K562 (cell line): ENCODE measurements at regions not wholly inside any gene's neighbourhood (a gene's known extent, or its start where the extent isn't known, plus 50 kb on each side); places are given as distances from the start of the nearest gene placed in this dataset.

ENCODE experiments used
- ATAC-seq: fragments of 200-7000 bp; cut with Tn5 transposase; 3 replicates; pipeline ENCODE4 v1.9.1; 2020; ENCODE audit warnings: moderate library complexity
- BruUV-seq: library from RNA; stranded (reverse); fragments of 400-500 nt; replicated peaks from 2 replicates; lab custom pipeline; 2021; lab: Mats Ljungman, UMichigan
- CTCF ChIA-PET: fragments of 300-600 bp; formaldehyde crosslinking; extraction: SDS; loops from one replicate; lab custom pipeline; 2021; ENCODE audit warnings: low intra/inter-chr PET ratio; lab: Yijun Ruan, JAX
- POLR2A ChIA-PET: fragments of 300-600, 350-650 bp; sonication (Branson Sonifier 250); formaldehyde crosslinking; extraction: SDS; loops from one replicate; lab custom pipeline; 2021; ENCODE audit warnings: antibody characterized with exemption, inconsistent platforms; lab: Yijun Ruan, JAX
- DNase-seq, 4 experiments: peaks; one replicate each; pipeline versions ENCODE4 v3.0.0 to v3.0.0-alpha.2; 2011 to 2018; ENCODE audit warnings: low spot score in 3 of 4, mixed read lengths in 3 of 4; ENCODE audit errors: extremely low read depth in 1 of 4
- FAIRE-seq: peaks from 2 replicates; lab custom pipeline; 2011; peaks lifted over from hg19 to GRCh38; lab: Jason Lieb, UNC
- H2AFZ ChIP-seq: 2 replicates; pipeline ENCODE4 v1.6.0; 2011; ENCODE audit warnings: low read depth, low read length, control low read depth, inconsistent platforms
- H3K27ac ChIP-seq: fragments of 200-600 bp; 3 replicates; pipeline ENCODE4 v1.8.0; 2011; ENCODE audit warnings: low read depth, mild to moderate bottlenecking, control low read depth, inconsistent platforms, low read length, moderate library complexity, mixed read lengths; ENCODE audit errors: extremely low read depth
- H3K27me3 ChIP-seq, 2 experiments: fragments of 300-600 bp in 1 of 2; 2 replicates in 1 of 2; 3 replicates in 1 of 2; pipeline versions ENCODE4 v1.6.0 to v1.8.0; 2011; ENCODE audit warnings: inconsistent platforms in 2 of 2, low read length in 2 of 2, mild to moderate bottlenecking in 1 of 2, mixed read lengths in 1 of 2, moderate library complexity in 1 of 2; ENCODE audit not compliant: control insufficient read depth in 2 of 2, insufficient read depth in 2 of 2
- H3K36me3 ChIP-seq: fragments of 300-600 bp; 3 replicates; pipeline ENCODE4 v1.8.0; 2011; ENCODE audit warnings: mild to moderate bottlenecking, low read length, inconsistent platforms; ENCODE audit not compliant: control insufficient read depth, insufficient read depth
- H3K4me1 ChIP-seq, 2 experiments: fragments of 200-600 bp in 1 of 2; replicated peaks in 1 of 2; 2 replicates in 1 of 2; 3 replicates in 1 of 2; pipeline versions ENCODE4 v1.5.1 to v1.8.0; 2011; ENCODE audit warnings: inconsistent platforms in 2 of 2, low read length in 2 of 2, mild to moderate bottlenecking in 1 of 2, mixed read lengths in 1 of 2, moderate library complexity in 1 of 2; ENCODE audit not compliant: control insufficient read depth in 2 of 2, insufficient read depth in 2 of 2
- H3K4me2 ChIP-seq: 2 replicates; pipeline ENCODE4 v1.6.1; 2011; ENCODE audit warnings: low read length, control low read depth, inconsistent platforms, mixed read lengths; ENCODE audit not compliant: insufficient read depth
- H3K4me3 ChIP-seq: fragments of 200-600 bp; sonication (generic), shearing (Covaris generic); 2 replicates; pipeline ENCODE4 v1.5.1; 2016; ENCODE audit warnings: control low read depth, inconsistent platforms
- H3K79me2 ChIP-seq: fragments of 200-600 bp; 3 replicates; pipeline ENCODE4 v1.8.0; 2011; ENCODE audit warnings: low read length, inconsistent platforms; ENCODE audit not compliant: control insufficient read depth, insufficient read depth
- H3K9ac ChIP-seq, 2 experiments: 2 replicates each; pipeline versions ENCODE4 v1.6.0 to v1.6.1; 2011; ENCODE audit warnings: low read depth in 2 of 2, low read length in 2 of 2, control low read depth in 1 of 2, inconsistent platforms in 1 of 2, mild to moderate bottlenecking in 1 of 2, mixed read lengths in 1 of 2; ENCODE audit not compliant: insufficient read depth in 1 of 2
- H3K9me1 ChIP-seq: one replicate; pipeline ENCODE4 v1.6.0; 2011; ENCODE audit warnings: inconsistent platforms, mild to moderate bottlenecking, low read length, moderate library complexity; ENCODE audit not compliant: control insufficient read depth, insufficient read depth
- H3K9me3 ChIP-seq: replicated peaks from 2 replicates; pipeline ENCODE4 v1.5.1; 2011; ENCODE audit warnings: low read depth, low read length, inconsistent platforms; ENCODE audit not compliant: control insufficient read depth, insufficient read depth
- H4K20me1 ChIP-seq: replicated peaks from 2 replicates; pipeline ENCODE4 v1.6.1; 2011; ENCODE audit warnings: low read length, inconsistent platforms, mixed read lengths; ENCODE audit not compliant: control insufficient read depth, insufficient read depth
- ETV6 ChIP-seq, 3 experiments: fragments of 150-350 bp in 1 of 3; sonication (generic) in 1 of 3; formaldehyde crosslinking in 1 of 3; IDR thresholded peaks; 2 replicates each; pipeline versions ENCODE4 v1.6.1 to v1.8.0; 2014 to 2022; ENCODE audit warnings: borderline replicate concordance in 2 of 3, low read depth in 2 of 3, antibody characterized with exemption in 1 of 3, low read length in 1 of 3, mild to moderate bottlenecking in 1 of 3, missing genetic modification reagents in 1 of 3
- HES1 ChIP-seq: fragments of 450-650 bp; IDR thresholded peaks from 2 replicates; pipeline ENCODE4 v1.6.1; 2016; ENCODE audit warnings: low read depth, mild to moderate bottlenecking, moderate library complexity
- PATZ1 ChIP-seq: fragments of 250-450 bp; sonication (Bioruptor Pico); IDR thresholded peaks from 2 replicates; pipeline ENCODE4 v1.5.0; 2020; ENCODE audit warnings: mild to moderate bottlenecking, borderline replicate concordance
- RERE ChIP-seq: sonication (generic); formaldehyde crosslinking; IDR thresholded peaks from 2 replicates; pipeline ENCODE4 v1.8.0; 2023; ENCODE audit warnings: missing genetic modification reagents, mild to moderate bottlenecking, borderline replicate concordance
- RFX1 ChIP-seq: fragments of 450-650 bp; IDR thresholded peaks from 2 replicates; pipeline ENCODE4 v1.6.1; 2016; ENCODE audit warnings: mild to moderate bottlenecking, moderate library complexity
- STAG1 ChIP-seq: sonication (generic); formaldehyde crosslinking; IDR thresholded peaks from 2 replicates; pipeline ENCODE4 v1.5.0; 2020; ENCODE audit warnings: missing genetic modification reagents, borderline replicate concordance
- ZBTB33 ChIP-seq: sonication (generic); formaldehyde crosslinking; IDR thresholded peaks from 2 replicates; pipeline ENCODE4 v1.8.1; 2023; ENCODE audit warnings: mild to moderate bottlenecking, missing genetic modification reagents
- ZBTB9 ChIP-seq: fragments of 450-650 bp; formaldehyde crosslinking; IDR thresholded peaks from 2 replicates; pipeline ENCODE4 v1.4.0; 2020; ENCODE audit warnings: mild to moderate bottlenecking, moderate library complexity
- WGBS: fragments of 100-300 bp; shearing (Covaris generic); methylation state at CpG from one replicate; pipeline ENCODE4 v1.1.6; 2016; ENCODE audit warnings: low coverage, mixed read lengths; ENCODE audit not compliant: insufficient coverage; ENCODE audit errors: missing lambda C conversion rate; 5-methylcytosine and 5-hydroxymethylcytosine counted together
- in situ Hi-C: fragments of 300-500 bp; cut with MboI; formaldehyde crosslinking; loops from 4 replicates; pipeline ENCODE4 v1.15.0; 2018; ENCODE audit warnings: inconsistent platforms, mixed read lengths
- intact Hi-C: fragments of 100-400 bp; cut with micrococcal nuclease; formaldehyde crosslinking; loops from 2 replicates; pipeline ENCODE4 v1.14.2; 2022

- TF ChIP-seq ZBTB33 (CRISPR knock-in tag): no peak
- no peak for TF ChIP-seq ZBTB9 (CRISPR knock-in tag)
- TF ChIP-seq PATZ1 (CRISPR knock-in tag): no peak
These were observed 468.0 kb upstream of the RBFOX1 start (continued) for GRCh38 chr16:6864671-6865070.

- Histone ChIP-seq H3K4me1 (no peaks in the 10 kb centered on the region), H2AFZ (no peak overlapping the region), H3K9me1 (no peaks in the 10 kb centered on the region), H3K27ac (no peak overlapping the region), H3K36me3 (no peaks in the 10 kb centered on the region), H3K4me3 (no peak overlapping the region), H3K9ac (no peak overlapping the region), H3K9me3 (no peaks in the 10 kb centered on the region), H3K4me2 (no peak overlapping the region), H3K27me3 (no peaks in the 10 kb centered on the region), H3K79me2 (no peaks in the 10 kb centered on the region), H4K20me1 (no peaks in the 10 kb centered on the region)
- 4% methylated on average over 3 of the region's 4 CpGs for WGBS
- POLR2A ChIA-PET: no interaction called here
- no peak for ATAC-seq
- BruUV-seq: no TSS peak
- in situ Hi-C loops (no loop called here), intact Hi-C loops (no loop called here)
- CTCF ChIA-PET: no interaction called here
- DNase-seq: no peak
- no peak for FAIRE-seq
- TF ChIP-seq HES1 (no peak), STAG1 (CRISPR knock-in tag) (no peak), RERE (CRISPR knock-in tag) (no peak), ETV6 (IDR thresholded peaks at IDR 0.05; ENCODE audit: borderline replicate concordance in 1 of 2, low read depth in 2 of 2, low read length in 1 of 2) (no peak), ETV6 (CRISPR knock-in tag; IDR thresholded peaks at IDR 0.05; ENCODE audit: borderline replicate concordance) (no peak), RFX1 (no peak)
These were observed 468.4 kb upstream of the RBFOX1 start for GRCh38 chr16:6864244-6864643.
